Aorta (tissue), 5 donors: ENCODE measurements at regions not wholly inside any gene's neighbourhood (a gene's known extent, or its start where the extent isn't known, plus 50 kb on each side); places are given as distances from the start of the nearest gene placed in this dataset.

Experiments
- ATAC-seq: fragments of 200-7000 bp; cut with Tn5 transposase; one replicate; pipeline ENCODE4 v1.9.1; 2022; ENCODE audit warnings: moderate library complexity; ENCODE audit not compliant: low FRiP score
- DNase-seq, 2 donors: peaks; one replicate each; pipeline ENCODE4 v3.0.0-alpha.2; 2020
- H3K27ac ChIP-seq, 2 donors: one replicate each; pipeline ENCODE4 v1.5.1; 2013; ENCODE audit warnings: low read length in 2 of 2, mild to moderate bottlenecking in 2 of 2, moderate library complexity in 2 of 2, control low read depth in 1 of 2, inconsistent platforms in 1 of 2, low read depth in 1 of 2
- H3K27me3 ChIP-seq, 2 donors: one replicate each; pipeline ENCODE4 v1.6.1; 2013; ENCODE audit warnings: control low read depth in 1 of 2, low read length in 1 of 2, mild to moderate bottlenecking in 1 of 2, moderate library complexity in 1 of 2; ENCODE audit not compliant: insufficient read depth in 2 of 2, control insufficient read depth in 1 of 2
- H3K36me3 ChIP-seq, 2 donors: one replicate each; pipeline ENCODE4 v1.6.1; 2013; ENCODE audit warnings: control low read depth in 1 of 2, low read length in 1 of 2, mild to moderate bottlenecking in 1 of 2; ENCODE audit not compliant: insufficient read depth in 2 of 2, control insufficient read depth in 1 of 2
- H3K4me1 ChIP-seq, 2 donors: one replicate each; pipeline ENCODE4 v1.6.1; 2013; ENCODE audit warnings: low read length in 2 of 2, control low read depth in 1 of 2, mild to moderate bottlenecking in 1 of 2, moderate library complexity in 1 of 2; ENCODE audit not compliant: insufficient read depth in 2 of 2, control insufficient read depth in 1 of 2
- H3K4me3 ChIP-seq, 2 donors: one replicate each; pipeline ENCODE4 v1.5.1; 2013; ENCODE audit warnings: low read length in 2 of 2, control low read depth in 1 of 2, mild to moderate bottlenecking in 1 of 2
- H3K9me3 ChIP-seq: one replicate; pipeline ENCODE4 v1.6.1; 2013; ENCODE audit warnings: mild to moderate bottlenecking, low read length; ENCODE audit not compliant: control insufficient read depth
- WGBS, 2 donors: extraction: QIAGEN DNeasy Blood & Tissue Kit; methylation state at CpG; one replicate each; pipeline ENCODE4 v1.1.7; 2013; 5-methylcytosine and 5-hydroxymethylcytosine counted together
- intact Hi-C, 2 donors: fragments of 100-400 bp; cut with DNase I; formaldehyde crosslinking; loops; one replicate each; pipeline versions ENCODE4 v1.14.2 to v1.15.0; 2022
- donor health status: healthy with polysubstance abuse.
- donor health status: Bipolar disorder and iron deficiency.
- donor health status: DM: no; HTN: no; CAD: no.
- donor health status: DM: no; HTN: no; CAD: no.
- donor health status: DM: yes; HTN: yes; CAD: no.

DNA sequence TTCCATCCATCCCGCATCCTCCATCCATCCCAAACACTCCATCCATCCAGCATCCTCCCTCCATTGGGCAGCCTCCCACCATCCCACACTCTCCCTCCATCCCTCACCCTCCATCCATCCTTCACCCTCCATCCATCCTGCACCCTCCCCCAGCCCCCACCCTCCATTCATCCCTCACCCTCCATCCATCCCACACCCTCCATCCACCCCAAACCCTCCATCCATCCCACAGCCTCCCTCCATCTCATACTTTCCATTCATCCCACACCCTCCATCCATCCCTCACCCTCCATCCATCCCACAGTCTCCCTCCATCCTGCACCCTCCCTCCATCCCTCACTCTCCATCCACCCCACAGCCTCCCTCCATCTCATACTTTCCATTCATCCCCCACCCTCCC lies 60.4 kb downstream of the FOXI2 start:
- Histone ChIP-seq H3K36me3 (no peaks in the 10 kb centered on the region), H3K4me3 (no peak overlapping the region), H3K4me1 (no peaks in the 10 kb centered on the region), H3K9me3 (peaks cover 2% of the 10 kb centered on the region), H3K27me3 (peaks cover 0 to under 1% of the 10 kb centered on the region in 2 donors), H3K27ac (no peak overlapping the region)
- intact Hi-C loops: no loop called here
- ATAC-seq: peak; percentile 95
- 98 to 100% methylated on average over 1 of the region's 1 CpG for WGBS, 2 donors
- DNase-seq: no peak

GRCh38 chr10:127798111-127798510 lies 61.1 kb downstream of the FOXI2 start:
- 31 to 36% methylated on average over 6 of the region's 6 CpGs for WGBS, 2 donors
- H3K36me3 ChIP-seq: no peaks in the 10 kb centered on the region
- H3K4me1 ChIP-seq: no peaks in the 10 kb centered on the region
- ATAC-seq (no peak), DNase-seq (no peak)
- H3K4me3 ChIP-seq: no peak overlapping the region
- H3K9me3 ChIP-seq: peaks cover 2% of the 10 kb centered on the region
- H3K27me3 ChIP-seq: peaks cover 0 to 2% of the 10 kb centered on the region in 2 donors
- intact Hi-C loops: no loop called here
- H3K27ac ChIP-seq: no peak overlapping the region

DNA sequence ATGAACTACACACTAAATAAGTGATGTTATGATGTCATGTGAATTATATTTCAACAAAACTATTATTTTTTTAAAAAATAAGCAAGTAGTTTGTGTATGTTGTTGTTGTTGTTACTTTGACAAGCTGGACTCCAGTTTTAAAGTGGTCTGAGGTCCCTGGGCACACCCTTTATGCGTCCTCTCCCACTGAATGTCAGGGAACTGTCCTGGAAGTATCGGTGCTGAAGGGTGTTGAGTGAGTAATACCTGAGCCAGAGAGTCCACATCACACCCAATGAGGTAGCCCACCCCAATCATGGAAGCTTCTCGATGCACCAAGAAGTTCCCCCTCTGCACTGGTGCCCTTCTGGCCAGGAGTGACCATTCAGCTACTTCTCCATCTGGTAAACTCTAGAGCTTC lies 64.3 kb downstream of the FOXI2 start:
- intact Hi-C loops: no loop called here
- Histone ChIP-seq H3K4me3 (no peak overlapping the region), H3K9me3 (no peaks in the 10 kb centered on the region), H3K4me1 (no peaks in the 10 kb centered on the region), H3K27me3 (peaks cover 0 to 2% of the 10 kb centered on the region in 2 donors), H3K36me3 (no peaks in the 10 kb centered on the region), H3K27ac (no peak overlapping the region)
- 76 to 81% methylated on average over 3 of the region's 3 CpGs for WGBS, 2 donors
- ATAC-seq (no peak), DNase-seq (no peak)

DNA sequence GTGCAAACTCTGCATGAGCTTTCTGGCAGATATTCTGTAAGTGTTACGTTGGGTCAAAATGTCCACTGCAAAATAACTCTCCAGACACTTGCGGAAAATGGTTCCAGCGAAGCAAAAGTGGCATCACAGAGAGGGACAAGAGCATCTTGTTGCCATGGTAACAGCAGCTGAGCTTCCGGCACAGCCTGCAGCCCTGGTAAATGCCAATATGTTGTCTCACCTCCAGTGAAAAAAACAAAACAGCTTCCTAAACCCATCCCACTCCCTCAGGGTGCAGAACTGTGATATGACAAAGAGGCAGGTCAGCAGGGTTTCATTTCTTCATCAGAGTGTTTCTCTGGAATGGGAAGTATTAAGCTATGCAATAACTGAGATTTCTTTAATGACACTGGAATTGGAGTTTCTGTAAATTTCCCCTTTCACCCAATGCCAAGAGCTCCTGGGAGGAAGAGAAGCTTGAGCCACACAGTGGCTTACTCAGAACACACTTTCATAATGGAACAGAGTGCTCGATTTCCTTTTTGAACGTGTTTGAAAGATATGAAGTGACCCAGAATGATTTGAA lies 65.6 kb downstream of the FOXI2 start:
- intact Hi-C loops: no loop called here
- no peak for DNase-seq

GRCh38 chr10:127804696-127805095 lies 67.7 kb downstream of the FOXI2 start:
- no peaks in the 10 kb centered on the region for H3K36me3 ChIP-seq
- no peak for DNase-seq
- no peak for ATAC-seq
- no peak overlapping the region for H3K4me3 ChIP-seq
- H3K4me1 ChIP-seq: no peaks in the 10 kb centered on the region
- intact Hi-C loops: no loop called here
- 78 to 82% methylated on average over 8 of the region's 8 CpGs for WGBS, 2 donors
- peaks cover 0 to 2% of the 10 kb centered on the region in 2 donors for H3K27me3 ChIP-seq
- H3K27ac ChIP-seq: no peak overlapping the region
- H3K9me3 ChIP-seq: no peaks in the 10 kb centered on the region

More for the DNA sequence above, 65.6 kb downstream of the FOXI2 start:
- Histone ChIP-seq H3K4me3 (no peak overlapping the region), H3K9me3 (no peaks in the 10 kb centered on the region), H3K4me1 (no peaks in the 10 kb centered on the region), H3K27ac (no peak overlapping the region), H3K27me3 (peaks cover 0 to 2% of the 10 kb centered on the region in 2 donors), H3K36me3 (no peaks in the 10 kb centered on the region)
- 60% methylated on average over 6 of the region's 6 CpGs for WGBS, 2 donors
- no peak for ATAC-seq

GRCh38 chr10:127805950-127806349 lies 69.0 kb downstream of the FOXI2 start:
- Histone ChIP-seq H3K36me3 (no peaks in the 10 kb centered on the region), H3K27ac (no peak overlapping the region), H3K4me1 (no peaks in the 10 kb centered on the region), H3K4me3 (no peak overlapping the region), H3K9me3 (no peaks in the 10 kb centered on the region), H3K27me3 (peaks cover 0 to 2% of the 10 kb centered on the region in 2 donors)
- ATAC-seq: no peak
- WGBS, 2 donors: 61 to 70% methylated on average over 3 of the region's 3 CpGs
- intact Hi-C loops: no loop called here
- DNase-seq: no peak

GRCh38 chr10:127812041-127812440 lies 75.1 kb downstream of the FOXI2 start:
- no peak for ATAC-seq
- 72 to 73% methylated on average over 2 of the region's 2 CpGs for WGBS, 2 donors
- Histone ChIP-seq H3K9me3 (no peaks in the 10 kb centered on the region), H3K36me3 (no peaks in the 10 kb centered on the region), H3K27ac (no peak overlapping the region), H3K27me3 (no peaks in the 10 kb centered on the region), H3K4me1 (no peaks in the 10 kb centered on the region), H3K4me3 (no peak overlapping the region)
- intact Hi-C loops: no loop called here
- no peak for DNase-seq

GRCh38 chr10:127813290-127813689 lies 76.3 kb downstream of the FOXI2 start:
- 13 to 14% methylated on average over 2 of the region's 2 CpGs for WGBS, 2 donors
- no peaks in the 10 kb centered on the region for H3K9me3 ChIP-seq
- intact Hi-C loops: no loop called here

DNA sequence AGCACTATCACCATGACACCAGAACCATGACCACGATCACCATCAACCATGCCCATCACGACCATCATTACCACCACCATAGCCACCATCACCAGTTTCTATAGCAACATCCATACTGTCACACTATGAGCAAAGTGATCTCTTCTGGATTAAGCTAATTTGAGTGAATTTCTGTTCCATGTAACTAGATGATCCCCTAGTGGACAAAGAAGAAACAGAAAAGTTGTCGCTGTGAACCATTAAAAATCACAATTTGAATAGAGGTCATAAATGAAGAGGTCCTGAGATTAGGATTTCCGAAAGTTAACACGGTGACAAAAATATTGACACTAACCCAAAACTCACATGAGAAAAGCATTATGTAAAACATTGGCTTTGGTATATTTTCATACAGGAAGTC lies 77.6 kb downstream of the CLRN3 start:
- H3K4me1 ChIP-seq: no peaks in the 10 kb centered on the region
- no peak for ATAC-seq
- 65 to 70% methylated on average over 5 of the region's 5 CpGs for WGBS, 2 donors

More at GRCh38 chr10:127813290-127813689, 76.3 kb downstream of the FOXI2 start:
- ATAC-seq: no peak
- Histone ChIP-seq H3K36me3 (no peaks in the 10 kb centered on the region), H3K27ac (no peak overlapping the region), H3K4me3 (no peak overlapping the region), H3K27me3 (no peaks in the 10 kb centered on the region), H3K4me1 (no peaks in the 10 kb centered on the region)
- no peak for DNase-seq

More for the DNA sequence above, 77.6 kb downstream of the CLRN3 start:
- no peaks in the 10 kb centered on the region for H3K27me3 ChIP-seq
- H3K4me3 ChIP-seq: no peak overlapping the region
- H3K9me3 ChIP-seq: no peaks in the 10 kb centered on the region
- intact Hi-C loops: no loop called here
- no peak for DNase-seq
- no peaks in the 10 kb centered on the region for H3K36me3 ChIP-seq
- no peak overlapping the region for H3K27ac ChIP-seq
